HG02852 (cell line): ENCODE measurements at regions not wholly inside any gene's neighbourhood (a gene's known extent, or its start where the extent isn't known, plus 50 kb on each side); places are given as distances from the start of the nearest gene placed in this dataset.

Experiments used
- ATAC-seq: cut with Tn5 transposase; IDR thresholded peaks from one replicate; pipeline ENCODE4 v1.9.1; 2021; ENCODE audit warnings: mild to moderate bottlenecking, moderate library complexity; ENCODE audit not compliant: unreplicated experiment

DNA sequence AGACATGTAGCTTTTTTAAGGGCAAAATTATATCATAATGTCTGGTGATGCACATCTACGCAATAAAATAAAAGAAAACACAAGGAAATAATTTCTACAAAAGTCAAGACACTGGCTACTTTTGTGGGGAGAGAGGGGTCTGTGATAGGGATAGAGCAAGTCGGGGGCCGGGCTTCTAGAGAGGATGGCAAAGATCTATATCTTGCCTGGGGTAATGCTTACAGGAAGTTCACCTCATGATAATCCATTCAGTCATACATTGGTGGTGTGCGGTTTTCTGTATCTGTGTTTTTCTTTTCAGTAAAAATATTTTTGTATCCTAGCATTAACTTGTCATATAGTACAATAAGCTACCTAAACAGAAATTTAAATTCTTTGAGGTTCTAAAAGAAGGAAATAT is 178.8 kb downstream of the ARRDC4 start:
- ATAC-seq, result no peak

DNA sequence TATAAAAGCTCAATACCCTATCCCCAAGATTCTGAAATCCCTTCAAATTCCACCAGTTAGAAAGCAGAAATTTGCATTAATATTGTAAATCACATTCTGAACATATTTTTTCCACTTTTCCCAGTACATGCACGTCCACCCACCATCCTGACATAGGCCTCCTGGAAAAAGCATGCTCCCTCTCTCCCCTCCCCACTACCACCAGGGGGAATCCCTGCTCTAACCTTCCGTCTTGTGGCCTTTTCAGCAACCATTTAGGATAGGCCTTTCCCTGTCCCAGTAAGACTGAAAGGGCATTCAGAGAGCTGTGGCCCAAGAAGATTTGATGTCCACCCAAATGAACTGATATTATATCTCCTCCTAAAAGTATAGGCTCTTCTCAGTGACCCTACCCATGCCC is 182.1 kb downstream of the ARRDC4 start:
- ATAC-seq, result no peak

DNA sequence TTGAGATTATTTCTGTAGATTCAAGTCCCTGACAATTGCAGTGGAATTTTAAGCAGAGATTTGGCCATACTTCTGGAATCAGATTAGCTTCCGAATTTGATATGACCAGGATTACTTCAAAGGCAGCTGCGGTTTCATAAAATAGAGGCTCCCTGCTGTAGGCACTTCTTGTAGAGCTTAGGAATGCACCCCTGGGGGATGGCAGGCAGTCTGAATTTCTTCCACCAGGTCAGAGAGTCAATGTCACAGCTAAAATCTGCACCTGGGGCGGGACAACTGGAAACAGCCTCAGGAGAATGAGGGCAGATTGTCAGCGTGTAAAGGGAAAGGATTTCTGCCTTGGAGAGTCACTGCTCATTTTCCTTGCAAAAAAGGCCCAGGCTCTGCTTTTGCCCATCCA is 182.6 kb downstream of the ARRDC4 start:
- ATAC-seq, result no peak

DNA sequence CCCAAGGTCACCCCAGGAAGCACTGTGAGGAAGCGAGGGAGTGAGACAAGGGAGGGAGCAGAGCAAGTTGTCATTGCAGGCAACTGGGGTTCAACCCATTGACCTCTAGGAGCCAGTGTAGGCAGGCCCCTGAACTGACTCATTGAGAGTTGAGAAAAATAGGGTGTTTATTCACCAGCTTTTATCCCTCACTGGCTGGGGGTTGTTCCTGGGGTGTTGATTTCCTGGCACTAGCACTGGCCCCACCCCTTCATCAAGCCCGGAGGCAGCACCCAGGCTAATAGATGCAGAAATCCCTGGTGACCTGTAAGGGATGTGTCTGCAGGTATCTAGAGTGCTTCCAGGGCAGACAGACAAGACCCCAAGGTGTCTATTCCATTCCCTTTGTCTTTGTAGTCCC is 183.9 kb downstream of the ARRDC4 start:
- ATAC-seq, result no peak

DNA sequence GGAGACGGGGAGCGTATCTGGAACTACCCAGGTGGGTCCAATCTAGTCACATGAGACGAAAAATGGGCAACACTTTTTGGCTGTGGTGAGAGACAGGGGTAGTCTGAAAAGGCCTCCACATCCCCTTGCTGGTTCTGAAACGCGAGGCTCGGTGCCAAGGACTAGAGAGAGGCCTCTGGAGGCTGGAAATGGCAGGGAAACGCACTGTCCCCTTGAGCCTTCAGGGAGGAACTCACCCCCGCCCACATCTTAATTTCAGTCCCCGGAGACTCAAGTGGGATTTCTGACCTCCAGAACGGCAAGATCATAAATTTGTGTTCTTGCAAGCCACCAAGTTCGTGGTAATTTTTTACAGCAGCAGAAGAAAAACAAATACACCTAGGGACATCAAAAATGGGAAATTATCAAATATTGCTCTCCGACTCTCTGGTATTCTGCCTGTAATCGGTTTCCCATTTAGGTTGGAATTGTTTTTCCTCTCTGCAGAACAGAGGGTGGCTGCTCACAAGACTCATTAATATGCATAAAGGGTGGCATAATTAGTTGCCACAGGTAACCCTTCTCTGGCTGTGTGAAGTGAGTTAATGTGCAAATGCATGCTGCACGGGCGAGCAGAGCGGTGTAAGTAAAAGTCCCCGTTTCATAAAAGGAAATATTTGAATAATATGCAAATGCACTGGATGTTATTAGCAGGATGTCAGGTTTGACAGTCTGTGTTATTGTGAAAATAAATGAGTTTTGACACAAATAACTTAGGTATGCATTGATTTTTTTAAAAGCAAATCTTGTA is 185.7 kb downstream of the ARRDC4 start:
- ATAC-seq, result no peak

DNA sequence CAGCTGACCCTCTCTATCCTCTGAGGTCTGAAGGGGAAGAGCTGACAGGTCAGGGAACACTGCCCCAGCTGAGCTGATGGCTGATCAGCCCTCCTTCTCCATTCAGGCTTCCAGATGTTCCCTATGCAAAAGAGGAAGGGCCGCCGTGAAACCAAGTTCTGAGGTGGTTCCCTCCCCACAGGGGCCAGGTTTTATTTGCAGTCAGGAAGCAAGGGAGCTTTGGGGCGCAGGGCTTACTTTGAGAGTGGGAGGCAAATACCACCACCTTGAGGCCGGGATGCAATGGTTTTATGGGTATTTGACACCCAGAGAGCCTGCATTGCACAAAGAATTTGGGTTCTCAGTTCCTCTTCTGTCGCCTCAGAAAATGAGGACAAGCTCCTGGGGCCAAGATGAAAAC is 186.9 kb downstream of the ARRDC4 start:
- ATAC-seq, result no peak

DNA sequence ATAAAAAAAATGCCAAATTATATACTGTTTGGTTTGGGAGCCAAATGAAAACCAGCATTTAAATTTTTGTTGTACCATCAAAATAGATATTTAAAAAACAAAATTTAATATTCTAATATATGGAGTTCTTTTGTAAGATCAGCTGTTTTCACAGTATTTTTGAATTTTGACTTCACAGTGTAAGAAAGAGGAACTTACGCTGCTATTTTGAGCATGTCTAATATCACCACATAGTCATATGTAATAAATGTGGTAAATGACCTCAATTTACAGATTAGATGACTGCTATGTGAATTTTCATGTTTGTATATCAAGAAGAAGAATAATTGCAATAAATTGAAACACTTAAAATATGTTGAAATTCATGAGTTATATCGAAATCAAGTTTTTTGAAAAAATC is 189.6 kb downstream of the ARRDC4 start:
- no peak for ATAC-seq

DNA sequence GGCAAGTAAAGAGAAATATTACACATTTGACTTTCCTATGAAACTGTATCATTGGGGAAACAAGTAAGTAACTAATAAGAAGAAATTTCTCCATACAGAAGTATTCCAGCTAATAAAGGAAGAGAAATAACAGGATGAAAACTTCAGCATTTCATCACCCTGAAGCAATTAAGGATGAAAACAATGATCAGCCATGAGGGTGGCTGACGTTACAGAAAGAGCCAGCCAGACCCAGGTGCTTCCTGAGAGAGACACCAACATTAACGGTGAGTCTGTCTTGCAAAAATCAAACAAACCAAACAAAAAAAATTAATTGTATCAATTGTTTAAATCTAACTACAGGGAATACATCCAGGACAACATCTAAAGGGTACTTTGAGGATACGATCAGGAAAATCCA is 190.0 kb downstream of the ARRDC4 start:
- ATAC-seq, result no peak

DNA sequence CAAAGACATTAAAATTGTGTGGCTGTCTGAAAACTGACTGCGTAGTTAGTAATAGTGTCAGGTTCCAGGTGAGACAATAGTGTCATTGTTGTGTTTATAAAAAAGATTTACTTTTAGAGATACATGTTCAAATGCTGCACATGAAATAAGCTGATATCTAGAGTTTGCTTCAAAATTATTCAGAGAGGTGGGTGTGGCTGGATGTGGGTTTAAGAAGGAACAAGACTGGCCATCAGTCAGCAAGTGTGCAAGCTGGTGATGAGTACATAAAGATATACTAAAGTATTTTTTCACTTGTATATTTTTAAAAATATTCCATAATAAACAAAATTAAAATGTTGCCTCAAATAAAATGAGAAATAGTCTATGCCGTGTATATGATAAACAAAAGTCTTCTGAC is 190.6 kb downstream of the ARRDC4 start:
- ATAC-seq, result no peak

DNA sequence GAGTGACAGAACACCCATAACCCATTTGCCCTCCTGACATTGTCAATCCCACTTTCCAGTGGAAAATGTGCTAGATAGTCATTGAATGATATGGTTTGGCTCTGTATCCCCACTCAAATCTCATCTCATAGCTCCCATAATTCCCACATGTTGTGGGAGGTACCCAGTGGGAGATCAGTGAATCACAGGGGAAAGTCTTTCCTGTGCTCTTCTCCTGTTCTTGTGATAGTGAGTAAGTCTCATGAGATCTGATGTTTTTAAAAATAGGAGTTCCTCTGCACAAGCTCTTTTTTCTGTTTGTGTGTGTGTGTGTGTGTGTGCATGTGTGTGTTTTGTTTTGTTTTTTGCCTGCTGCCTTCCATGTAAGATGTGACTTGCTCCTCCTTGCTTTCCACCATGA is 191.7 kb downstream of the ARRDC4 start:
- no peak for ATAC-seq

DNA sequence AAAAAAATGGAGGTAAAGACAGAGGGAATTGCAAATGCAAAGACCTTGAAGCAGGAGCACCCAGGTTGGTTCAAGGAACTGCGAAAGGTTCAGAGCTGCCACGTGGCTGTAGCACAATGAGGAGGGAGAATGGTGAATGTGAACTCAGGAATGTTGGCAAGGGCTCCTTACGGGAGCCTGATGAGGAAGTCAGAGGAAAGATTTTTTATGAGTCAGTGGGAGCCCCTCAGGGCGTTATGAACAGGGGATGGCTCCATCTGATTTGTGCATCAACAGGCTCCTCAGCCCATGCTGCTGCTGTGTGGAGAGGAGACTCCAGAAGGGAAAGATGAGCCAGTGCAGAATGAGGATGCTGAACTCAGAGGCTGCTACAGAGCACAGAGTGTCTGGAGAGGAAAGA is 194.4 kb downstream of the ARRDC4 start:
- ATAC-seq, result no peak

DNA sequence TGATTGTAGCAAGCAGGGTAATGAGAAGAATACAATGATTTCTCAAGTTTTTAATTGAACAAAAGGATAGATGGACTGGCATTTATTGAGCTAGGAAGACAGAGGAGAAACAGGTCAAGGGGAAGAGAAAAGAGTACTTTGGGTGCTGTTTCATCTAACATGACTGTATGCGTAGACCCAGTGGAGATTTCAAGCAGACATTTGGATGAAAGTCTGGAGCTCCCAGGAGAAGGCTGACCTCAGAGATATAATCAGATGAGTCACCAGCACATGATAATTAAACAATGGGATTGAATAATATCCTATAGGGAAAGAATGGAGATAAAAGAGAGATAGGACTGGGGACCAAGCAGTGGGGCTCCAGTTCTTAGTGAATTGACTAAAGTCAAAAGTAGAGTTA is 194.9 kb downstream of the ARRDC4 start:
- ATAC-seq, result no peak

DNA sequence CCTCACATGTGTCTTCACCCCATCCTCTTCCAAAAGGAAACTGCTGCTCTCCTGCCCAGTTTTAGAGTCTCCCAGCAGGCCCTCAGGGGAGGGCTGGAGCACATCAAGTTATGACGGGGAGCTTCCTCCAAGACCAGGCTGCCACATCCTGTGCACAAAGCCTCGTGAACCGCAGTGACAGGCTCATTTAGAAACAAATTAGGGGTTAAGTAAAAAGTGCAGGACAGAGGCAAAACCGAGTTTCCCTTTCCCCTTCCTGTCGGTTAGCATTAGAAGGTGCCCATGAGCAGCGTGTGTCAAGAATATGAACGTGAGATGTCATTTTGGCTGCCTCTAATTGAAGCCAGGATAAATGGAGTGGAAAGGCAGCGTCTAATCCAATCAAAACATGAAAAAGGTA is 199.7 kb downstream of the ARRDC4 start:
- ATAC-seq, result peak; percentile 74

DNA sequence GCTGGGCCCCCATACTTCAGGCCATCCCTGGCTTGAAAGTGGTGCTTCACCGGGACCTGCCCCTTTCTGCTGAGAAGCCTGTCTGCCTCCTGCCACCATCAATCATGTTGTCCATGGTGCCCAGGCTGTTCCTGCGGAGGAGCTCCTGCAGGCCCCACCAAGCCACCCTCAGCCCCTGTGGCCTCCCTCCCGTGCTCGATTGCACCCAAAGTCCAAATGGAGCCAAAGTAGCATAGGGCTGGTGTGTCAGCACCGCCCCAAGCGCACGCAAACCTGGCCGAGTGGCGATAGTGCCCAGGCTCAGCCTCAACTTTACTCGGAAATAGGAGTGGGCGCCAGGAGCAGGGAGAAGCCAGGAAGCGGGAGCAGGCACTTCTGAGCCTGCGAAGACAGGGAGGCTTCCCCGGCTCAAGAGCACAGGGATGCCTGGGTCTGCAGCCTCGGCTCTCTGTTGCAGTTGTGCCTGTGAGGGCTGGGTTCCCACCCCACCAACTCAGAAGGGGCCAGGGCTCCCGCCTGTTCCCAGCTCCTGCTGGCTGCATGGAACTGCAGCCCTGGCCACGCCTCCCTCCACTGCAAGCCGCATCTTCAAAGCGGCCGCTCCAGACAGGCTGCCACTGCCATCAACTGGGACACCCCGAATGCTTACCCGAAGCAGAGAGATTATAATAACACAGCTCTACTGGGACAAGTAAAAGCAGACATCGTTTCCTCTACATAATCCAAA is 203.0 kb downstream of the ARRDC4 start:
- ATAC-seq, result no peak

DNA sequence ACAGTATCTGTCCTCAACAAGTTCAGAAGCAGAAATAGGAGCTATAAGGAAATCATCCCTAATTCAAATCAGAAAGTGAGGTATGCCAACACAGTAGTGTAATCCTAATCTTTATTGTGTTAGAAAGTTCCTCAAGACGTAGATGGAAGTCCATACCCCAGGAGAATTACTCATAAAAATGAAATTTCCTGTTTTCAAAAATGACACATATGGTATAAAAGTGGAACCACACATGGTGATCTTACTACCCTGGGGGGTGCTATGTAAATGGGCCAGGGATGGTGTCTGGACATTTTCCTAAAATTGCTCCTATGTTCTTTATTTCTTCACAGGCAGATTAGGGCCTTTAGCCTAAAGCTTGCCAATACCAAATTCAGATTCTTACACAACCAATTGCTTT is 204.1 kb downstream of the ARRDC4 start:
- ATAC-seq, result no peak

DNA sequence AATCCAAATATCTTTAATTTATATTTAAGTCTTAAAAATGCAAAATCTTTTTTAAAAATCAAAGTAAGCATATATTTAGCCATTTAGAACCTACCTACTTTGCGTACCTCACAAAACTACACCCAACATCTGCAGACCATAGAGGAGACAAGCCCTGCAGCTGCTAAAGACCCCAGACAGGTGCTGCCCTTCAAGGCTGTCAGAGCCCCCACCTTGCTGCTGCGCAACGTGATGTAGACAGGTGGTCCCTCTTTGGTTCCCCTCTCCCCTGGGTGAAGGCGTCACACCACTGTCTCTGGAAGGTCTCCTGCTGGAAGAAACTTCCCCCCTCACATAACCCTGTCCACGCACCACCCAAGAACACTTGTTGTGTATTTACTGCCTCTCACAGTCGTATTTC is 204.5 kb downstream of the ARRDC4 start:
- ATAC-seq, result no peak

DNA sequence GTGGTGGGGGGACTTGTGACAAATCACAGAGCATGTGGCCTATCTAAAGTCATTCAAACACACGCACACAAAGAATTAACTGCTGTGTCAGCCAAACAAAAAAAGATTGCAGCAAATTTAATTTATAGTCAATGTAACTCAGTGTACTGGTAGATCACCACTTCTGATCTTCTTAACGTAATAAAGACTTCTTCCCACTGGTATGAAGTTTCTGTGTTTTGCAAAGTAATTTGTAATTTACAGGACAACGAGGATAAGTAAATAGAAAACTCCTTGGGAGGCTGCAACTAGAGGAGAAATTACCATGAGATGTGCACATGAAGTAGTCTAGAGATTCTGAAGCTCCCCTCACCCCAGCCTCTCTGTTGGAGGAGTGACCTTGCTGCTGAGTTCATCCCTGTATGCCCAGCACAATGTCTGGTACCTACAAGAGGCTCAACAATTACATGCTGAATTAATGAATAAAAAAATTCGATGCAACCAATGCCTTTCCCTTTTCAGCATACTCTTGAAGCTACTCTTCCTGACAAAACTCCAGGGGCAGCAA is 207.3 kb downstream of the ARRDC4 start:
- ATAC-seq, result no peak

DNA sequence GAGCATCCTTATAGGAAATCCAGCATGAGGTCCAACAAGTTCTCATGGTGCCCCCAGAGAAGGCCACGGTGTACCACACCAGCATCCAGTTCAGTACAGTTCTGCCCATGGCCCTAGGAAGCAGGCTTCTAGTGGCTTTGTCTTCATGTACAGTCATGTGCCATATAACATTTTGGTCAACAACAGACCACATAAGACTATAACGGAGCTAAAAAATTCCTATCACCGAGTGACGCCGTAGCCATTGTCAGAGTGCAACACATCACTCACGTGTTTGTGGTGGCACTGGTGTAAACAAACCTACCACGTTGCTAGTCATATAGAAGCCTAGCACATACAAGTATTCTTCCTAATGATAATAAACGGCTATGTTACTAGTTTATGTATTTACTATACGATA is 209.0 kb downstream of the ARRDC4 start:
- ATAC-seq, result no peak

DNA sequence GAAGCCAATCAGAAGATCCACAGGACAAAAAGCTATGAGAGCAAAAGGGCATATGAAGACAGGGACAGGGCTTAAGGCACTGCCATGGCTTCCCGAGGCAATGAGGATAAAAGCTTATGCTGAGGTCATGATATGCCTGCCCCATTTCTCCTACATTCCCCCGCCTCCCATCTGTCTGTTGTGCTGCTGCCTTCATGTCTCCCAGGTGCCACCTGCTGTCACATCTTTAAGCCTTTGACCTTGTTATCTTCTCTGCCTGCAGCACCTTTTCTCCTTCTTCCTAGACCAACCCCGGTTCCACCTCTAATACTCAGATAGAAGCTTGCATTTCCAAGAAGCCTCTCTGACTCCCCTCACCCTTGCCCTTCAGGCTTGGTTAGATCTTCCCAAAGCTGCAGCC is 213.8 kb downstream of the ARRDC4 start:
- no peak for ATAC-seq

DNA sequence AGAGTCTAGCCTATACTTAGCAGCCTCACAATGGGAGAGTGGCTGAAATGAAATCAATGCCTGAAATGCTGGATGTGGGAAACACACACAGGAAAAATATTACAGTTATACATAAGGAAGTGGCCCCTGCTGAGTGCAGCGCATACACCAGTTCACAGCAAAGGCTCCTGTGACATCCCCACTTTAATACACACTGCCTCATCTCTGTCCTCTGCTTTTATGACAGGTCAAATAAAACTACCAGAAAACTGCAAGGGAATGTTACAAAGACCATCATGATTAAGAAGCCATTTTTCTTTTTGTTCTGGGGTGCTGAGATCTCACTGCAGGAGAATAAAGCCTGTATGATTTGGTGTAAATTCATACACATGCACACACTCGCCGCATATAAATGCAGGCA is 214.3 kb downstream of the ARRDC4 start:
- ATAC-seq, result no peak

DNA sequence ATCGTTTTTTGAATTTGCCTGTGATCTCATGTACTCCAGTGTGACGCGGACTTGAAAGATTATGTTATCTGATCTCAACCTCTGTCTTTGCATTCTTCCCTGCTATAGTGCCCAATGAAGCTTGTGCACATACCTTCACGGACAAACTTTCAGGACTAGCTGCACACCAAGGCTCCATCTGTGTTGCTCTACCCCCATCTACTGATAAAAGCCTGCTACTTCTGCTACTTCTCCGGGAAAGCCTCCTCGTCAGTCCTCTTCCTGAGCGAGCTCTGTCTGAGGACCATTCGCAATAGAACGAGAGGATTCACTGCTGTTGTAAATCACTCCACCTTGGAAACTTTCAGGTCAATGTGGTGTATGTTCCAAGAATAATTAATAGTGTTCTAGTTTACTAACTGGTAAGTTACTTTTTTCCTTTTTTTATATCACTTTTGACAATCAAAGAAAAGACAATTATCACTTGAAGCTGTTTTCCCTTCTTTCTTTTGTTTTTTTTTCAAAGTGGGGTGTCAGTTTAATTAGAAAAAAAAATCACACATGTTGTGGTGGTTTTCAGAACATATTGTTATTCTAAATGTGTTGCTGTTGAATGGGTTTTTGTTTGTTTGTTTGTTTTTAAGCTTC is 217.6 kb downstream of the ARRDC4 start:
- ATAC-seq, result no peak

DNA sequence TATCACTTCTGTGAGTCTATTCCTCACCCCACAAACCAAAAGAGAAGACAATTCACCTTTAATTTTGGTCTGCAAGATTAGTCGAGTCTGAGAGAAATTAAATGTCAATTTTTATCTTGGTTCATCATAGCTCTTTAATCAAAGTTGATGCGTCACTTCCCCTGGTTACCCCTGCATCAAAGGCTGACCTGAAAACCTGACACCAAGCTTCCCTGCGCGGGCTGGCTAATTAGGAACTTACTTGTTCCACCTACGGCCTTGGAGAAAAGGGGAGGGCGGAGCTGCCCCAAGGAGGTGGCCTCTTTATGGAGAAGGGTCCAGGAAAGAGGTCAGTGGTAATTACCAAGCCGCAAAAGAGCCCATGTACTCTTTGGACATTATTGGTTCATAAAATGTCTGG is 218.4 kb downstream of the ARRDC4 start:
- ATAC-seq, result no peak
